Stimulated activated CD4-positive, alpha-beta T cell treated with anti-CD3 and anti-CD28 coated beads, Interleukin-4, amount 100 ng/mL, for 1 hour (primary cell): ENCODE measurements at regions not wholly inside any gene's neighbourhood (a gene's known extent, or its start where the extent isn't known, plus 50 kb on each side); places are given as distances from the start of the nearest gene placed in this dataset.

Experiments
- DNase-seq: peaks from one replicate; pipeline ENCODE4 v3.0.0-alpha.2; 2020

DNA sequence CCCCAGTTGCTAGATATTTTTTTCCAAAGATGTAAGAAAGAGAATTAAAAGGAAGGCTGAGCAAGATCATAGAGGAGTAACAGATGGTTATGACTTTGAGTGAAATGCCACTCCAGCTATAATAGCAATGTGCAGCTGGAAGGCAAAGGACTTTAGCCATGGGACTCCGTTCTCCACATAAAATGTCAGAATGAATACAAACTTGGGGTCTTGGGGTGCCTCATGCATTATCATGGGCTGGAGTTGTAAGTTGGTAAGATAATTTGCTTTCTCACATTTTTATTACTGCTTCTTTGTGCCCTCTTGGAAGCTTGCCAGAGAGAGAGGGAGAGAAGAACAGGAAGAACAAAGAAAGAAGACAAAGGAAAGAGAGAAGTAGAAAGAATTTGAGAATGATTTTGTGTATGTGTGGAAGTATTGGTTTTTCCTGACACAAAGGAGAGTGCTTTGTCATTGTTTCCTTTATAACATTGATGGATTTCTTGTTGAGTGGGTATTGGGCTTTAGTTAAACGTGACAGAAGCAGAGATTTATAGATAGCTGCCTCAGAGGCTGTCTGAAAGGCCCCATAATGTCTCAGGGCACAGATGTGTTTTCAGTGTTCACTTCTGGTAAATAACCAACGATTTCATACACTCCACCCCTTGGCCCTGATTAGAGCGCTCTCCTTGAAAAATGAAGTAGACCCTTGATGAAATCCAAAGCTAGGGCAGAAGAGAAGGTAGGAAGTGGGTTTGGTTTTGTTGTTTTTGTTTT lies 715.3 kb downstream of the NR2F2 start:
- no peak for DNase-seq

DNA sequence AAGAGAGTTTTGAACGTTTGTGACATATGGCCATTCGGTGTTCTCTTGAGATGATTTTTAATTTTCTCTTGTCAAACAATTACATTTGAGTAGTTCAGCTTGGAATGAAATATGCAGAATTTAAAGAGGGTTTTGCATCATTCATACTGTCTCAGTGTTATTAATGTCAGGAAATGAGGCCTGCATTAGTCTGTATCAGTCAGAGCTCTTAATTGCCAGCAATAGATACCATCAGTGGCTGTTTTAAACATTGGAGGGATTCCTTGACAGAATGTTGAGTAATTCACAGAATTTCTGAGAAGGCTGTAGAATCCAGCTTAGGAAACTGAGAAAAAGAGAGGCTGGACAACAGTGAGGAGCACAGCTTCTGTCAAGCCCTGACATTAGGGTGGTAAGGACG lies 722.0 kb downstream of the NR2F2 start:
- DNase-seq, result no peak

DNA sequence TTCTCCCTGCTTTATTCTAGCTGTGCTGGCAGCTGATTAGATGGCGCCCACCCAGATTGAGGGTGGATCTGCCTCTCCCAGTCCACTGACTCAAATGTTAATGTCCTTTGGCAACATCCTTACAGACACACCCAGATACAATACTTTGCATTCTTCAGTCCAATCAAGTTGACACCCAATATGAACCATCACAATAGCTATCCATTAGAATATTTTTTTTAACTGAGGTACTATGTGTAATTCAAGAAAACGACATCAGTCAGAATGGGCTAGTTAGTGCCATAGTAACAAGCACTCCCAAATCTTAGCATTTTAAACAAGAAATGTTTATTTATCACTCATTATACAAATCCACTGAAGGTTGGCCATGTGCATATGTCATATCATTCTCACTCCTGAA lies 723.1 kb downstream of the NR2F2 start:
- DNase-seq, result no peak

DNA sequence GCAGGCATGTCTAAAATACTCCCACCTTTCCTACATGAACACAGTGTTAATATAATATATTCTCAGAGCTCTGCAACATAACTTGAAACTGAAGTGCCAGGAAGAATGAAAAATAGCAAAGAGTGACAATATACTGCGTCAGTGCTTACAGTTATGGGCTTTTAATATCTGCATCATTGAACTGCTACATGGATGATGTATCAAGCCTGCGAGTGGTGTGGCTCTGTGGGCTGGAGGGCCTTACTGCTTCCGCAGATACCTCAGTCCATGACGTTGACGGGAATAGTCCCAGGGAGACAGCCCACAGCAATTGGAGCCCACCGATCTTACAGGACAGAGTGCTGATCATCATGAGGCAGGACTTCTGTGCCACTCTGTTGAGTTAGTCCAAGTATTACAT lies 727.0 kb downstream of the NR2F2 start:
- no peak for DNase-seq

DNA sequence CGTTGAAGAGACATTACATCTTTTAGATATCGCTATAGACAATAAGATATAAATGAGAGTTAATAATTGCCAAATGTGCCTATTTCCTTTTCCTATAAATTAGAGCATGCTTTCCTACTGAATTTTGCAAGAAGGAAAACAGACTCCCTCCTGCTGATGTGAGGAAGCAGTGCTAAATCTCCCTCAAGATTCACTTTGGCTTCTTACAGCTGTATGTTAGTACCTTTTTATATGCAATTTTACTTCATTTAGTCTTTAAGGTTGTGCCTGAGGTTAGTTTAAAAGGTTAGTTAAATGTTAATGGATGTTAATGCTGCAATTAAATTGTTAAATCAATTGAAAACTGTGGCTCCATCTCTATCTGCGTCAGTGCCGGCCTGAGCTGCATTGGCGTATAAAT lies 728.8 kb downstream of the NR2F2 start:
- DNase-seq, result no peak

DNA sequence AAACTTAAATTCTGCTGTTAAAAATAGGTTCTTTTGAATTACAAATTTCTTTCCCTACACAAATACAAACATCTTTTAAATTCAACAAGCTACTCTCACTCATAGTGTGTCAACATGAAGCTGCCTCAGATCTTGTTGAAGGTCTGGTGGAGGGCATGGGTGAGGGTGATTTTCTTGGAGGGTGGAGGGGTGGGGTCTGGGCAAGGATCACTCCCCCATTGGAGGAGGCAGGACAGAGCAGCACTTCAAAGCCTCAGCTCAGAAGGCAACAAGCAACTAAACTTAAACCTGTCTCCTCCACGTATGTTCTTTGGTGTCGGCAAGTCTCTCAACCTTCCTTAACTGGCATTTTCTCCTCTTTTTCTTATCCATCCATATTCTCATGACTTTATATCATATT lies 730.9 kb downstream of the NR2F2 start:
- DNase-seq, result no peak

DNA sequence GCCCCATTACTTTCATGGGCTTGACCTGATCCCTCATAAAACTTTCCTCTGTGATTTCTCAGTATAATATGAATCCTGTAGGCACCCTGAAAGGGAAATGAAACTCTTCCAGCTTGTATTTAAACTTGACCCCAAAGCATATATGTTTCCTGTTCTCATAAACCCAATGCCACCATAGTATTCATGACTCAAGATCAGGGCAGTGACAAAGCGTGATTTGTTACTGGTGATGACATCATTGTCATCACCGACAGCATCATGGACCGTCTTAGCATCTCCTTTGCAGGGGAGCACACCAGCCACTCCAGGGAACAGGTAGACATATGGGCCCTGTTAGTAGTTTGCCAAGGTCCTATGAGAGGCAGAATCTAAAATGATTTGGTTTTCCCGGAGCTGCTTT lies 741.2 kb downstream of the NR2F2 start:
- DNase-seq, result no peak

DNA sequence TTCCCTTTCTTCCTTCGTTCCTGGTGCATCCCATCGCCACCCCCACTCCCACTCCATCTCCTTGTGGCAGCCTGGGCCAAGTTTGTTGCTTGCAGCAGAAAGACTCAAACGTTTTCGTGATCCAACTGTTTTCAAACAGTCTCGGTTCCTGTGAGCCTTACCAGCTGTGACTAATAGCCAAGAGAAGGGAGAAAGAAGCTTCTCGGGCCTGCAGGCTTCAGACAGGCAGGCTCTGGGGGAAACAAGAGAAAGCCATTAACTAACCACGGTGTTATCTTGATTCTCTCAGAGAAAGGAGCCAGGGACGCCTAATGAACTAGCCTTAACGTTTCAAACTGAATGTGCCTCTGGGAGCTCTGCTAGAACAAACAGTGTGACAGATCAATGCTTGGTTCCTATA lies 742.0 kb downstream of the NR2F2 start:
- DNase-seq, result no peak

DNA sequence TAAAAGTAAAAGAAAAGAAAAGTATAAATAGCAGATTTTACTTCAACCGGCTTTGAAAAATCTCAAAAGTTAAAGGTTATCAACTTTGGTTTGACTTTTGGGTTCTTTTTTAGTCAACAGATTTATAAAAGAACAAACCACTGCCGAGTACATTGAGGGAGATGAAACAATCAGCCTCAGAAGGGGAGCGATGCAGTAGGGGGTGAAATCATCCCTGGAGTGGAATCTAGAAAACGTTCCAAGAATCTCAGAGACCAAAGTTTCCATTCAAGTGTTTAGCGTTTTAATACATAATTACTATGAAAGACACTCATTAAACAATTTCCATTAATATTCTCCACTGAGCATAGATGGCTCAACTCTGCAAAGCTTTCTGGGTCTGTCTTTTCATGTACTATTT lies 745.5 kb downstream of the NR2F2 start:
- DNase-seq, result no peak

DNA sequence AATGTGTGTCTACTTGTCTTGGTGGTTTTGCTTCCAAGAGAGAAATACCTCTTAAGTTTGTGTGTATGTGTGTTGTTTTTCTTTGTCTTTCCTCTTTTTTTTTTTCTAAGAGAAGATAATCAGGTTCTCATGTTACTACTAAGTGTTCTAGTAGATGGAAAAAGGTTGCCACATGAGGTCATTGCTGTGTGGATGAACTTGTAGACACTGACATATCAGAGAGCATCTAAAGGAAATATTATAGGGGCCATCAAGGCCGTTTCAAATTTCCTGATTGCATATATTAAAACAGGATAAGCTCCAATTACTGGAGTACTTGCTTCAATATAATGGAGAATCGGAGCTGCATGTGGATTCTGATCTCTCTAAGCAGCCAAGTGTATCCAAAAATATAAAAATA lies 747.5 kb downstream of the NR2F2 start:
- DNase-seq, result no peak

DNA sequence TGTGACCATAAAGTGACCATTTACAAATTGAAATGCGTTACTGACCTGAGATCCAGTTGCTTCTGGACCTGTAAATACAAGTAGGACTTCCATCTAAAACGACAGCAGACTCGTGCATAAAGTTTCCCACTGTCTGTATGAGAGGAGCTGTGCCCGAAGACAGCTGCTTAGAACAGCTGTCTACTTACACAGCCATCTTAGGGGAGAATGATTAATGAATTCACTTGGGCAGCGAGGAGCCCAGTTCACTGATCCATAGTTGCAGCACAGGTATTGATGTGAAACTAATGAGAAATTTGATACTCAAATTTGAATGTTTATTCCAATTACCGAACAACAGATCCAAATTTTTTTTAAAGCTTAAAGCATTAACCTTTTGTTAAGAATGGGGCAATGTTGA lies 748.1 kb downstream of the NR2F2 start:
- no peak for DNase-seq

DNA sequence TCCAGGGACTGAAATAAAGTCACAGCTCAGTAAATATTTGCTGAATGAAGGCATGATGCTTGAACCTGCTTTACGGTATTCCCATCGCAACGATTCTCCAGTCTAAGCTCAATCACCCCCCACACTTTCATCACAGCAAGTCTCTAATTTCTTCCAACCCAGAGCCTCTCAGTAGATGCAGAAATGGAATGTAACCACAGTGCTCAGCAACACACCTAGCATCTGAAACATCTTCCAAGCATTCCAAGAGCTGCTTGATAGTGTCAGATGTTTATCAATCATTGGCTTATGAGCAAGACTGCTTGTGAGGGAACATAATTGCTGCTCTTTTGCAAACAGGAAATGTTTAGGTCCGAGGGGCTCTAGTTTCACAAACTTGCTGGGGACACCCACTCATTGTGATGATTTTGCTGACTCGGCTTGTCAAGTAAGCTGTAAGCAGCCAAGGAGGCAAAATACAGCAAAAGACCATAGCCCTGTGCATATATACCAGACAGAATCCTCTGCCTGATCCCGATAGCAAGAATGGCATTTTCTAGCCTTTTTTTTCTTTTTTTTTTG lies 751.2 kb downstream of the NR2F2 start:
- DNase-seq, result no peak

DNA sequence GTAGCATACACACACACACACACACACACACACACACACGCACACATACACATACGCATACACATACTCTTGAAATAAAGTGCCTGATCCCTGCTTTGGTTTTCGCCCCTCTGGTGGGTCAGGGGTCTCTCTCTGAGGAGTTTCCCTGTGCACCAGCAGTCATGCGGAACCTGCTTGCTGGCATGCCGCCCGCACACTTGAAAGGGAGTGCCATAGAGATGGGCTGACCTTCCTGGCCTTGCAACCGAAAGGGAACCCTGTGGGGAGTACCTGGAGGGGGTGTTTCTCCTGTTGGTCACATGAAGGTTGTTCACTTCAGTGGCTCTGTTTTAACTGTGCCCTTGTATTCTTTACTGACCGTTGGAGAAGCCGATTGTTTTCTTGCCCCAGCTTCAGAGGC lies 752.3 kb downstream of the NR2F2 start:
- no peak for DNase-seq

DNA sequence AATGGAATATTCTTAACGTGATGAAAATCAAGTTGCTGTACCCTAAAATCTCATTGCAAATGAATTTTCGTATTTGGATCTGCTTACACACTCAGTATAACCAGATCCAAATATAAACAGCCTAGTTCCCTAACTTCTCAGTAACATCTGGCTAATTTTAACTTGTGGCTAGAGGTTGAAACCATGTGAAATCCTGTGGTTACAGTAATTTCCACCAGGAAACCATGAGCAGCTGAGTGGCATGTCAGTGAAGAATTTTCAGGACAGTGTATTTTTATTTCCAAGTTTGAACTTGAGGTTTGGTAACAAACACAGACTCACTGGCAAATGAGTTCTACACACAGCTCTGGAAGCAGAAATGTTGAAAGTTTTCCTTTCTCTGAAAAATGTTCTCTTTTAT lies 754.1 kb downstream of the NR2F2 start:
- no peak for DNase-seq

DNA sequence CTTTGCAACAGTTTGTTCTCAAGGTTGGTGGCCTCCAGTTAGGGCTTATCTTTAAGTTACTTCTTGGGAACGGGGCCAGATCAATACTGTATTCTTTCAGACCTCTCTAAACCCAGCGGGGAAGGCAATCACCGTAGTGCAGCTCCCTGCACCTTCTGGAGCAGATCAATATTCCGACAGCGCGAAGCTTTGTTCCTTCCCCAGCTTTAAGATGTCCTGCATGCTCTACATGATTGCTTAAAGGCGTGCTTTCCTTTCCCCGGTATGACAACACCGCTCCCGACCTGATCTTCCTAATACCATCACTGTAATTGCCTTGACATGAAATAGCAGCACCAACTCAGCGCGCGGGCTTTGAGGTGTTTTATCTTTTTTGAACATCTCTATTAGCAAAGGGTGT lies 755.2 kb downstream of the NR2F2 start:
- no peak for DNase-seq

DNA sequence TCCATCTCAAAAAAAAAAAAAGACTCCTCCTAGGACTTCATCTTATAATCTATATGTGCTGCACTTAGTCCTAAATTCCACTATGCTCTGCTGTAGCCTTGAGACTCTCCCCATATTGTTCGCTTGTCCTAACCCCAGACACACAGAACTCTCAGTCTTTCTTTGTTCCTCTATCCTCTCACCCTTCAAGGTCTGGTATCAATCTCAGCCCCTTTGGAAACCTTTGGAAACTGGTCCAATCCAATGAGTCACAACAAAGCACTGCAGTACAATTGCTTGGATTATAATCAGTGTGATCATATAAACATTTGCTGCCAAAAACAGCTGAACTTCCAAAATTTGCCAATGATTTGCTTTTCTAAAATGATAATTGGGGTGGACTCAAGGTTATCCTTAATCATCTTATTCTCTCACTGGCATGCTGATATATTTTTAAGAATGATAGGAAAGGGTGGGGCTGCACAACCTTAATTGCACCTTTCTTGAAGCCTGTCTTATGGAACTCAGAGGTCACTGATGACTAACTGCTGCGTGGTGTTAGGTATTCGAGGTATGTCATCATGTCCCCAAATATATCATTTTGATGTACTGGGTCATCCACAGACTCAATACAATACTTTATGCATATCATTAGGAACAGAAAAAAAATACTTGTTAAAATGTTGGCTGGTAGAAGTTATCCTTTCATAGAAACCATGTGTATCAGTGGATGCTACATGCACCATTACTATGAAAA lies 756.7 kb downstream of the NR2F2 start:
- no peak for DNase-seq

DNA sequence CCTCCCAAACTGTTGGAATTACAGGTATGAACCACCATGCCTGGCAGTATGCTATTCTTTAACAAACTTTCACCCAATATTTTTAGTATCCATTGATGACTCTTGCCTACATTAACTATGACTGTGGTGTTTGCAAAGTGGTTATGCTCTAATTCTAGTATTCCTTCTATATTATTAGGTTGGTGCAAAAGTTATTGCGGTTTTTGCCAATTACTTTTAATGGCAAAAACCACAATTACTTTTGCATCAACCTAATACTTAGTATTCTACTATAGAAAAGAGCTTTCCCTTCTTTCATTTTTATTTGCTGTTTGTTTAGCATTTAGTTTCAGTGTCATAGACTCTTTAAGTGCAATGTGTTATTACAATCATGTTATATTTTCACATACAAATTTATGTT lies 760.6 kb downstream of the NR2F2 start:
- DNase-seq, result no peak

DNA sequence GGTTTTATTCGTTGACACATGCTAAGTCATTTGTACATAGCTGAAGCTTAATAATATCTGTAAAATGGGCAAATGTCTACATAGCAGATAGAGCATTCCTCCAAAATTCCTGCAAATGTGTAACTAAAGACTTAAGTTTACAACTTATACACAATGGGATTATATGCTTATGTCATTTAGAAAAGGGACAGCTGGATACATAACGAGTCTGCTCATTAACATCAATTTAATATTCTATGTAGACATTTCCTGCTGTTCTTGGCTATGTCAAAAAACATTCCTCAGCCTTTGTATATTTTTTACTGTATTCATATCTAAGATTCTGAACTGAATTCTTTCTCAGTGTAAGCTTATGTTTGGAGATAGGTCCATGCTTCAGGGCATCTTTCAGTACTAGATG lies 762.2 kb downstream of the NR2F2 start:
- no peak for DNase-seq

DNA sequence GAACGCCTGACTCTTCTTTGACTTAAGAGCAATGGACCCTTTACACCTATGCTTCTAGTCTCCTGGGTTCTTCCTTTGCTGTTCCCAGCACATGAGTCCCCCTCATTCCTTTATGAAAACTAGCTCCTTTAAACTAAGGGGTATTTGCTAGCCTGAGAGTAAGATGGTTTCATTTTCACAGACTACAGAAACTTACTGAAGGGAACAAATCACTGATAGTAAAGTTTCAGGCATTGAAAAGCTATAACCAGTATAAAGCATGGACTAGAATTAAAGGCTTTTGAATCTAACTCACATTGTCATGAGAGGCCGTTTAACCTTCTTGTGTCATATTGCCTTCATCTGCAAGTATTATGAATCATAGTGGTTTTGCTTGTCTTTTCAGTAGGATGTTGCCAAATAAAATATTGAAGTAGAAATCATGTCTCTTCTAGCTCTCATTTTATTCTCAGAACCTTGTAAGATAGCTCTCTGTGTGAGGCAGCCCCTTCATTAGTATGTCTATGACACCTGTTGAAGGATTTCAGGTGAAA lies 765.9 kb downstream of the NR2F2 start:
- no peak for DNase-seq

DNA sequence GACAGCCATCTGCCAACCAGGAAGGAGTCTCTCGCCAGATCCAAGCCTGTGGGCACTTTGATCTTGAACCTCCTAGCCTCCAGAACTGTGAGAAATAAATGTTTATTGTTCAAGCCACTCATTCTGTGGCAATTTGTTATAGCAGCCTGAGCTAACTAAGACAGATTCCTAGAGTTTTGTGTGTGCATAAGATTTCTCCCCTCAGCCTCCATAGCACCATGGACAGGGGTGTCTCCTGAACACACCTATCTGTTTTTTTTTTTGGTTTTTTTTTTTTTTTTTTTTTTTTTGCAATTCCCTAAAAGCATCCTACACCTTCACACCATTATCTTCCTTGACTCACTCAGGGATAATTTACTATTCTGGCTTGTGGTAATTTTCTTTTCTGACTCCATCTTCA lies 768.5 kb downstream of the NR2F2 start:
- DNase-seq, result no peak

DNA sequence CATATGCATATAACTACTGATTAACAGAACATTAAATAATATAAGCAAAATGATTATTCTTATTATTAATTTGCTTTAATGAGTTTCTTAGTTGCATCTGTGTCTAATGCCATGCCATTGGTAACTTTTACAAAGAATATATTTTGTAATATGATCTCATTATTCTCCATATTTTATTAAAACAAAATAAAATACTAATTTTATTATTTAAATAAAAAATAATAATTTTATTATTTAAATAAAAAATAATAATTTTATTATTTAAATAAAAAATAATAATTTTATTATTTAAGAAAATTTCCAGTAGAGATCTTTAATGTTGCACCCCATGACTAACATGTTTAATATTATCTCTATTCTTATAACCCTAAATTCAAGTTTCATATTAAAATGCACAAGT lies 771.1 kb downstream of the NR2F2 start:
- no peak for DNase-seq

DNA sequence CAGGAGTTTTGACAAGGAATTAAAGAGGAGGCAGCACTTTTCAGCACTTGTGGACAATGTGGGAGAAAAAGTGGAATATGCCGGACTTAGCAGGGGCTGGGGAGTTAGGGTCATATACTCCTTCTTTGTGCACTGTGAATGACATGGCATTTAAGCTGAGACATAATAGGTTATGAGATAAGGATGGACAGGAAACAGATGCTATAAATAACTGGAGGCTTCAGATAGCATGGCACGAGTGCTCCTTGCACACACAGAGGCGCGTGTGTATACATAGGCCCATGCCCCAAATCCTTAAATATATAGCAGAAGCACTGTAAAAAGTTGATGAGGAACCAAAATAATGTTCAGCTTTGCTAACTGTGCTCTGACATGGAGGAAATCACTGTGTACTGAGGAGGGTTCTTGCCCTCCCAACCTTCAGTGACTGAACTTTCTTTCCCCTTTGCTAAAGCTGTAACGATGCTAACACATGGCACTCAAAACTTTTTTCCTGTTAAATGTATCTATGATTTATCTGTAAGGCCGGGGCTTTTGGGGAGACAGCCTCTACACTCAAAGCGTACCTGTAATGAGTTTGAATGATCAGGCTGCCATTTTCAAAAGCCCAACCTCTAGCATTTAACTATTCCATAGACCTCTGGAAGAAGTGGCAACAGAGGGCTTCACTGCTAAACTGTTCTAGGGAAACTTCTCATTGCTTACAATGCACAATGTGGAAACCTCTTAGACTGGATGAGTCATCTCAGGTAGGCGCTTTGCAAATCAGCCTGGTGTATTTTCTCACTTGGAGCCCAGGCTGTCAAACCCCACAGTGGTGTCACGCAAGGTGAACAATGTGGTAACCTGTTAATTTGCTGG lies 784.6 kb downstream of the NR2F2 start:
- no peak for DNase-seq

DNA sequence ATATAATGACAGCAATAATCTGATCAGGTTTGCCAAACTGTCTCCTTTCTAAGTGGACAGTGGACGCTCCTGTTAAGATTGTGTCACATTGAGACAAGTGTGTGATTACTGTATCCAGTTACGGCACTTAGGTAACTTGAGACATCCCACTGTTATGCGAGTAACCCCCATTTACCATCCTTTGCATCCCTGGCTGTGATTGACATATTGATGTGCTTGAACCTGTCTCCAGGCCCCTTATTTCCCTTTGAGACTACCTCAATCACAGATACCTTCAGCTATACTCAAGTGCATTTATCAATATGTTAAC lies 785.2 kb downstream of the NR2F2 start:
- no peak for DNase-seq

DNA sequence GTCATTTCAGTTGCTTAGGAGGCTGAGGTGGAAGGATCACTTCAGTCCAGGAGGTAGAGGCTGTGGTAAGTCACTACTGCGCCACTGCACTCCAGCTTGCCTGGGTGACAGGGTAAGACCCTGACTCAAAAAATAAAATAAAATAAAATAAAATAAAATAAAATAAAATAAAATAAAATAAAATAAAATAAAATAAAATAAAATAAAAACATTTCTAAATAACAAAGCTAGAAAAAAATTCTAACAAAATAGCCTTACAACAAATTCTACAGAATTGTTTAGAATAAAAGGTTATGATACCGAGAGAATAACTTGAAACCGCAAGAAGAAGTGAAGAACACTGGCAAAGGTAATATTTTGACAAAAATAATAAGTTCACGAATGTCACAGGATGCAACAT lies 794.3 kb downstream of the NR2F2 start:
- no peak for DNase-seq
